M059J (cell line): ENCODE measurements at regions not wholly inside any gene's neighbourhood (a gene's known extent, or its start where the extent isn't known, plus 50 kb on each side); places are given as distances from the start of the nearest gene placed in this dataset.
"Not testable (repeated sequence)": the region's sequence is repeated elsewhere in the genome, so short reads cannot be mapped to it uniquely, and the experiment has no call there.

Experiments used
- DNase-seq: peaks from one replicate; pipeline ENCODE4 v3.0.0-alpha.2; 2012; ENCODE audit warnings: low read depth

- no peak for DNase-seq
These were observed 83.3 kb upstream of the KIT start for GRCh38 chr4:54574500-54574899.

GRCh38 chr4:54575919-54576318 lies 81.8 kb upstream of the KIT start:
- DNase-seq = no peak

GRCh38 chr4:54581807-54582206 lies 76.0 kb upstream of the KIT start:
- no peak for DNase-seq

- DNase-seq = peak; percentile 81
These were observed 72.3 kb upstream of the KIT start for GRCh38 chr4:54585321-54586000.

GRCh38 chr4:54586320-54586955 lies 71.3 kb upstream of the KIT start:
- peak; percentile 93 for DNase-seq

- no peak for DNase-seq
These were observed 70.5 kb upstream of the KIT start for GRCh38 chr4:54587107-54587891.

GRCh38 chr4:54588404-54588803 lies 69.4 kb upstream of the KIT start:
- DNase-seq = no peak

GRCh38 chr4:54589586-54589985 lies 68.2 kb upstream of the KIT start:
- no peak for DNase-seq

GRCh38 chr4:54593795-54594322 lies 63.9 kb upstream of the KIT start:
- DNase-seq = no peak

GRCh38 chr4:54596201-54596600 lies 61.6 kb upstream of the KIT start:
- DNase-seq = no peak

- DNase-seq = not testable (repeated sequence)
These were observed 60.1 kb upstream of the KIT start for GRCh38 chr4:54597678-54598077.

GRCh38 chr4:54602175-54602574 lies 55.6 kb upstream of the KIT start:
- DNase-seq = not testable (repeated sequence)

GRCh38 chr4:54607067-54607466 lies 50.7 kb upstream of the KIT start:
- no peak for DNase-seq

GRCh38 chr4:54607521-54607920 lies 50.2 kb upstream of the KIT start:
- DNase-seq = no peak
